K562 (cell line): ENCODE measurements at regions not wholly inside any gene's neighbourhood (a gene's known extent, or its start where the extent isn't known, plus 50 kb on each side); places are given as distances from the start of the nearest gene placed in this dataset.

ENCODE experiments used
- BCOR ChIP-seq: fragments of 450-650 bp; IDR thresholded peaks from 2 replicates; pipeline ENCODE4 v1.6.1; 2016
- CBX2 ChIP-seq: fragments of 200-600 bp; sonication (generic); IDR thresholded peaks from one replicate; pipeline ENCODE4 v1.6.1; 2012; ENCODE audit warnings: mild to moderate bottlenecking, low read length, inconsistent platforms; ENCODE audit not compliant: insufficient read depth, poor library complexity, severe bottlenecking
- CREM ChIP-seq: IDR thresholded peaks from 2 replicates; pipeline ENCODE4 v1.6.1; 2014; ENCODE audit warnings: antibody characterized with exemption, low read depth
- FIP1L1 ChIP-seq: fragments of 200-400 bp; formaldehyde crosslinking; IDR thresholded peaks from 2 replicates; pipeline ENCODE4 v1.6.1; 2018; ENCODE audit warnings: mild to moderate bottlenecking, low read depth, low read length; ENCODE audit not compliant: poor library complexity, severe bottlenecking
- TAF9B ChIP-seq: fragments of 450-650 bp; IDR thresholded peaks from 2 replicates; pipeline ENCODE4 v1.6.1; 2018; ENCODE audit warnings: mild to moderate bottlenecking; ENCODE audit not compliant: partially characterized antibody
- ZBTB1 ChIP-seq: sonication (generic); formaldehyde crosslinking; IDR thresholded peaks from 2 replicates; pipeline ENCODE4 v1.8.1; 2023; ENCODE audit warnings: missing genetic modification reagents, low read depth, mild to moderate bottlenecking, borderline replicate concordance
- ZNF584 ChIP-seq: fragments of 200-800 bp; sonication (Bioruptor generic); IDR thresholded peaks from 2 replicates; pipeline ENCODE4 v1.6.1; 2016; ENCODE audit warnings: low read depth, mild to moderate bottlenecking, missing genetic modification characterization, missing compliant biosample characterization
- ZNF609 ChIP-seq: sonication (generic); formaldehyde crosslinking; IDR thresholded peaks from 2 replicates; pipeline ENCODE4 v1.8.1; 2023; ENCODE audit warnings: missing genetic modification reagents, mild to moderate bottlenecking, borderline replicate concordance

GRCh38 chr5:138663009-138663408 lies 87.8 kb upstream of the HSPA9 start (continued):
- TF ChIP-seq CBX2 (no peak), ZNF609 (CRISPR knock-in tag) (no peak), TAF9B (no peak), ZBTB1 (CRISPR knock-in tag) (no peak), FIP1L1 (no peak), ZNF584 (no peak), BCOR (no peak), CREM (0 out of 2 replicates have a peak, but pooled peaks have one; percentile 20)
